SK-N-SH (cell line): ENCODE measurements at regions not wholly inside any gene's neighbourhood (a gene's known extent, or its start where the extent isn't known, plus 50 kb on each side); places are given as distances from the start of the nearest gene placed in this dataset.

ENCODE experiments used
- EZH2phosphoT487 ChIP-seq: fragments of 200-600 bp; sonication (generic); IDR thresholded peaks from 2 replicates; pipeline ENCODE4 v1.6.1; 2017; ENCODE audit warnings: low read depth, mixed run types, mild to moderate bottlenecking, antibody characterized with exemption, moderate library complexity, borderline replicate concordance
- SMC3 ChIP-seq: IDR thresholded peaks from 2 replicates; pipeline ENCODE4 v1.6.1; 2012; ENCODE audit warnings: low read depth, low read length, improper control_type of control experiment
- TF ChIP-seq, protein P1 (sequence below): IDR thresholded peaks from 2 replicates; pipeline ENCODE4 v1.6.1; 2012; ENCODE audit warnings: mild to moderate bottlenecking, low read depth, low read length, moderate library complexity
- TF ChIP-seq, protein P2 (sequence below): fragments of 200-600 bp; sonication (generic); IDR thresholded peaks from 2 replicates; pipeline ENCODE4 v1.6.1; 2017; ENCODE audit warnings: antibody characterized with exemption, mild to moderate bottlenecking, moderate library complexity

DNA sequence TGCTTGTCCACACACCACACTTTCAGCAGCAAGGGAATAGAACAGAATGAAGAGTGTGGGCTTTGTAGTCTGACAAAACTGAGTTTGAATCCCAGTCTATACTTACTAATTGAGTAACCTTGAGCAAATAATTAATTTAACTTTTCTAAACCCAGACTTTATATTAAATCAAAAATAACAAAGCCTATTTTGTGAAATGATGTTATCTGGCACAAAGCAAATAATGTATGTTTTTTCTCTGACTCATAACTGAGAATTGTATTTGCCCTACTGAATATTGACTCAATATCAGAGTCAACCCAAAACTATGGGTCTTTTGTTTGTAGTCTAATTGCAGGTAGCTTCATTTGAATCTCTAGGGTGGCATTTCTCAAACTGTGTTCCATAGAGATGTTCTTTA is 77.9 kb upstream of the TANC2 start:
- TF ChIP-seq, protein P1, sequence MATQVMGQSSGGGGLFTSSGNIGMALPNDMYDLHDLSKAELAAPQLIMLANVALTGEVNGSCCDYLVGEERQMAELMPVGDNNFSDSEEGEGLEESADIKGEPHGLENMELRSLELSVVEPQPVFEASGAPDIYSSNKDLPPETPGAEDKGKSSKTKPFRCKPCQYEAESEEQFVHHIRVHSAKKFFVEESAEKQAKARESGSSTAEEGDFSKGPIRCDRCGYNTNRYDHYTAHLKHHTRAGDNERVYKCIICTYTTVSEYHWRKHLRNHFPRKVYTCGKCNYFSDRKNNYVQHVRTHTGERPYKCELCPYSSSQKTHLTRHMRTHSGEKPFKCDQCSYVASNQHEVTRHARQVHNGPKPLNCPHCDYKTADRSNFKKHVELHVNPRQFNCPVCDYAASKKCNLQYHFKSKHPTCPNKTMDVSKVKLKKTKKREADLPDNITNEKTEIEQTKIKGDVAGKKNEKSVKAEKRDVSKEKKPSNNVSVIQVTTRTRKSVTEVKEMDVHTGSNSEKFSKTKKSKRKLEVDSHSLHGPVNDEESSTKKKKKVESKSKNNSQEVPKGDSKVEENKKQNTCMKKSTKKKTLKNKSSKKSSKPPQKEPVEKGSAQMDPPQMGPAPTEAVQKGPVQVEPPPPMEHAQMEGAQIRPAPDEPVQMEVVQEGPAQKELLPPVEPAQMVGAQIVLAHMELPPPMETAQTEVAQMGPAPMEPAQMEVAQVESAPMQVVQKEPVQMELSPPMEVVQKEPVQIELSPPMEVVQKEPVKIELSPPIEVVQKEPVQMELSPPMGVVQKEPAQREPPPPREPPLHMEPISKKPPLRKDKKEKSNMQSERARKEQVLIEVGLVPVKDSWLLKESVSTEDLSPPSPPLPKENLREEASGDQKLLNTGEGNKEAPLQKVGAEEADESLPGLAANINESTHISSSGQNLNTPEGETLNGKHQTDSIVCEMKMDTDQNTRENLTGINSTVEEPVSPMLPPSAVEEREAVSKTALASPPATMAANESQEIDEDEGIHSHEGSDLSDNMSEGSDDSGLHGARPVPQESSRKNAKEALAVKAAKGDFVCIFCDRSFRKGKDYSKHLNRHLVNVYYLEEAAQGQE, result no peak
- TF ChIP-seq, protein P2, sequence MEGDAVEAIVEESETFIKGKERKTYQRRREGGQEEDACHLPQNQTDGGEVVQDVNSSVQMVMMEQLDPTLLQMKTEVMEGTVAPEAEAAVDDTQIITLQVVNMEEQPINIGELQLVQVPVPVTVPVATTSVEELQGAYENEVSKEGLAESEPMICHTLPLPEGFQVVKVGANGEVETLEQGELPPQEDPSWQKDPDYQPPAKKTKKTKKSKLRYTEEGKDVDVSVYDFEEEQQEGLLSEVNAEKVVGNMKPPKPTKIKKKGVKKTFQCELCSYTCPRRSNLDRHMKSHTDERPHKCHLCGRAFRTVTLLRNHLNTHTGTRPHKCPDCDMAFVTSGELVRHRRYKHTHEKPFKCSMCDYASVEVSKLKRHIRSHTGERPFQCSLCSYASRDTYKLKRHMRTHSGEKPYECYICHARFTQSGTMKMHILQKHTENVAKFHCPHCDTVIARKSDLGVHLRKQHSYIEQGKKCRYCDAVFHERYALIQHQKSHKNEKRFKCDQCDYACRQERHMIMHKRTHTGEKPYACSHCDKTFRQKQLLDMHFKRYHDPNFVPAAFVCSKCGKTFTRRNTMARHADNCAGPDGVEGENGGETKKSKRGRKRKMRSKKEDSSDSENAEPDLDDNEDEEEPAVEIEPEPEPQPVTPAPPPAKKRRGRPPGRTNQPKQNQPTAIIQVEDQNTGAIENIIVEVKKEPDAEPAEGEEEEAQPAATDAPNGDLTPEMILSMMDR, result no peak
- TF ChIP-seq SMC3, result no peak
- no peak for TF ChIP-seq EZH2phosphoT487
